Keratinocyte (primary cell): ENCODE measurements at regions not wholly inside any gene's neighbourhood (a gene's known extent, or its start where the extent isn't known, plus 50 kb on each side); places are given as distances from the start of the nearest gene placed in this dataset.

Experiments
- CTCF ChIP-seq, 3 experiments: IDR thresholded peaks in 1 of 3; conservative IDR thresholded peaks in 1 of 3; optimal IDR thresholded peaks in 1 of 3; 2 replicates in 2 of 3; 3 replicates in 1 of 3; pipeline versions ENCODE3 to v1.5.1; 2011; ENCODE audit warnings: low read length in 3 of 3, mild to moderate bottlenecking in 3 of 3, moderate library complexity in 2 of 3, control low read depth in 1 of 3, inconsistent platforms in 1 of 3; ENCODE audit not compliant: insufficient read depth in 2 of 3; ENCODE audit errors: extremely low read depth in 1 of 3
- EZH2 ChIP-seq: IDR thresholded peaks from one replicate; pipeline ENCODE4 v1.6.1; 2012; ENCODE audit warnings: inconsistent platforms, mild to moderate bottlenecking, low read length, moderate library complexity

GRCh38 chr15:70151462-70151861, 53.7 kb upstream of the TLE3 start:
- TF ChIP-seq CTCF (optimal IDR thresholded peaks at IDR 0.05 in 1 of 3, IDR thresholded peaks at IDR 0.05 in 1 of 3, conservative IDR thresholded peaks at IDR 0.05 in 1 of 3; ENCODE audit: extremely low read depth in 1 of 3, insufficient read depth in 2 of 3, low read length in 3 of 3): no peak
- no peak for TF ChIP-seq EZH2
